Fibroblast of the conjunctiva (primary cell): ENCODE measurements at regions not wholly inside any gene's neighbourhood (a gene's known extent, or its start where the extent isn't known, plus 50 kb on each side); places are given as distances from the start of the nearest gene placed in this dataset.
A peak's percentile ranks its signal among the peaks of the same experiment; 100 is the strongest.

Experiments used
- DNase-seq: peaks from one replicate; pipeline ENCODE4 v3.0.0-alpha.2; 2010; ENCODE audit warnings: low read depth

GRCh38 chr5:56320686-56321085, 87.6 kb upstream of the ANKRD55 start:
- DNase-seq: no peak

GRCh38 chr5:56319526-56320181, 86.5 kb upstream of the ANKRD55 start:
- no peak for DNase-seq

GRCh38 chr5:56317923-56318561, 84.9 kb upstream of the ANKRD55 start:
- no peak for DNase-seq

- no peak for DNase-seq
Measured at GRCh38 chr5:56316299-56316994, 83.3 kb upstream of the ANKRD55 start.

- DNase-seq: no peak
Measured at GRCh38 chr5:56314529-56314928, 81.4 kb upstream of the ANKRD55 start.

GRCh38 chr5:56313596-56313995, 80.5 kb upstream of the ANKRD55 start:
- DNase-seq: no peak

GRCh38 chr5:56313004-56313531, 79.9 kb upstream of the ANKRD55 start:
- no peak for DNase-seq

GRCh38 chr5:56311306-56311905, 78.3 kb upstream of the ANKRD55 start:
- DNase-seq: no peak

GRCh38 chr5:56310711-56311204, 77.6 kb upstream of the ANKRD55 start:
- DNase-seq: no peak

- no peak for DNase-seq
Measured at GRCh38 chr5:56309262-56309826, 76.2 kb upstream of the ANKRD55 start.

GRCh38 chr5:56307714-56308333, 74.7 kb upstream of the ANKRD55 start:
- DNase-seq: no peak

- no peak for DNase-seq
Measured at GRCh38 chr5:56306433-56307150, 73.5 kb upstream of the ANKRD55 start.

- DNase-seq: peak; percentile 16
Measured at GRCh38 chr5:56305001-56305950, 72.1 kb upstream of the ANKRD55 start.

GRCh38 chr5:56303511-56303910, 70.4 kb upstream of the ANKRD55 start:
- no peak for DNase-seq

GRCh38 chr5:56302027-56302426, 68.9 kb upstream of the ANKRD55 start:
- no peak for DNase-seq

GRCh38 chr5:56301069-56301468, 67.9 kb upstream of the ANKRD55 start:
- no peak for DNase-seq

- DNase-seq: no peak
Measured at GRCh38 chr5:56299212-56299611, 66.1 kb upstream of the ANKRD55 start.

GRCh38 chr5:56298336-56299090, 65.4 kb upstream of the ANKRD55 start:
- DNase-seq: no peak

GRCh38 chr5:56297851-56298250, 64.7 kb upstream of the ANKRD55 start:
- no peak for DNase-seq
